ENCODE measurements at regions not wholly inside any gene's neighbourhood (a gene's known extent, or its start where the extent isn't known, plus 50 kb on each side); places are given as distances from the start of the nearest gene placed in this dataset.

- Mint-ChIP-seq H3K4me3 (no peak overlapping the region), H3K27me3 (peaks cover 8% of the 10 kb centered on the region), H3K36me3 (no peaks in the 10 kb centered on the region), H3K9me3 (peaks cover 5% of the 10 kb centered on the region), H3K27ac (no peak overlapping the region), H3K4me1 (ENCODE audit: unreplicated experiment) (no peaks in the 10 kb centered on the region)
- no peak for TF ChIP-seq CTCF (conservative IDR thresholded peaks at IDR 0.05)
- DNase-seq (ENCODE audit: extremely low spot score, unreplicated experiment), result no peak
Measured at GRCh38 chr16:17718495-17718894, 247.7 kb upstream of the XYLT1 start.

- no peaks in the 10 kb centered on the region for H3K36me3 Mint-ChIP-seq
- no peaks in the 10 kb centered on the region for H3K4me1 Mint-ChIP-seq (ENCODE audit: unreplicated experiment)
- no peak overlapping the region for H3K4me3 Mint-ChIP-seq
- H3K9me3 Mint-ChIP-seq, result no peaks in the 10 kb centered on the region
- no peak overlapping the region for H3K27ac Mint-ChIP-seq
- no peak for DNase-seq (ENCODE audit: extremely low spot score, unreplicated experiment)
- no peak for TF ChIP-seq CTCF (conservative IDR thresholded peaks at IDR 0.05)
- no peaks in the 10 kb centered on the region for H3K27me3 Mint-ChIP-seq
Measured at GRCh38 chr16:17705847-17706246, 235.1 kb upstream of the XYLT1 start.

GRCh38 chr16:17696616-17697015, 225.9 kb upstream of the XYLT1 start:
- TF ChIP-seq CTCF (conservative IDR thresholded peaks at IDR 0.05), result no peak
- Mint-ChIP-seq H3K4me1 (ENCODE audit: unreplicated experiment) (no peaks in the 10 kb centered on the region), H3K27ac (no peak overlapping the region), H3K27me3 (peaks cover 9% of the 10 kb centered on the region), H3K9me3 (no peaks in the 10 kb centered on the region), H3K36me3 (no peaks in the 10 kb centered on the region), H3K4me3 (no peak overlapping the region)
- DNase-seq (ENCODE audit: extremely low spot score, unreplicated experiment), result no peak

GRCh38 chr16:17692484-17692883, 221.7 kb upstream of the XYLT1 start:
- Mint-ChIP-seq H3K27ac (no peak overlapping the region), H3K27me3 (peaks cover 9% of the 10 kb centered on the region), H3K36me3 (no peaks in the 10 kb centered on the region), H3K9me3 (no peaks in the 10 kb centered on the region), H3K4me3 (no peak overlapping the region), H3K4me1 (ENCODE audit: unreplicated experiment) (peaks cover 4% of the 10 kb centered on the region)
- no peak for TF ChIP-seq CTCF (conservative IDR thresholded peaks at IDR 0.05)
- DNase-seq (ENCODE audit: extremely low spot score, unreplicated experiment), result no peak

GRCh38 chr16:17691899-17692176, 221.1 kb upstream of the XYLT1 start:
- no peaks in the 10 kb centered on the region for H3K36me3 Mint-ChIP-seq
- no peak overlapping the region for H3K27ac Mint-ChIP-seq
- DNase-seq (ENCODE audit: extremely low spot score, unreplicated experiment), result no peak
- H3K9me3 Mint-ChIP-seq, result no peaks in the 10 kb centered on the region
- no peak overlapping the region for H3K4me3 Mint-ChIP-seq
- peaks cover 9% of the 10 kb centered on the region for H3K27me3 Mint-ChIP-seq
- H3K4me1 Mint-ChIP-seq (ENCODE audit: unreplicated experiment), result peaks cover 4% of the 10 kb centered on the region
- no peak for TF ChIP-seq CTCF (conservative IDR thresholded peaks at IDR 0.05)

All from type B pancreatic cell (in vitro differentiated cells).